ENCODE measurements at regions not wholly inside any gene's neighbourhood (a gene's known extent, or its start where the extent isn't known, plus 50 kb on each side); places are given as distances from the start of the nearest gene placed in this dataset.

DNA sequence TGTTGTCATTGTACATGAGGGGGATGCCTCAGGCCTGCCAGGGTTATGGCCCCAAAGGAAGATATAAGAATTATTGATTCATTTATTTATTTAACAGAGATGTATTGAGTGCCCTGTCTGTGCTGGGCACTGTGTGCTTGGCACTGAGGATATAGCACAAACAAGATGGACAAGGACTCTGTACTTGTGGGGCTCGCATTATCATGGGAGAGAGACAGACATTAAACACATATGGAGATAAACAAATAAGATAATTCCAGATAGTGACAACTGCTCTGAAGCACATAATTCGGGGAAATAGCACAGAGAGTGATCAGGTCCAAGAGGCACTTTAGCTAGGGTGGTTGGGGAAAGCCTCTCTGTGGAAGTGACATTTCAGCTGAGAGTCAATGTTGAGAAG, 119.8 kb upstream of the ARHGAP20 start:
- no peaks in the 10 kb centered on the region for H3K27me3 Mint-ChIP-seq (ENCODE audit: low read depth in 2 of 2)
- H3K36me3 Mint-ChIP-seq, result no peaks in the 10 kb centered on the region
- Histone ChIP-seq H3K9me3 (ENCODE audit: control insufficient read depth, insufficient read depth, low read length) (no peaks in the 10 kb centered on the region), H3K4me1 (ENCODE audit: control insufficient read depth, insufficient read depth, low read length) (no peaks in the 10 kb centered on the region), H3K27me3 (ENCODE audit: control insufficient read depth, insufficient read depth, low read length) (no peaks in the 10 kb centered on the region), H3K27ac (ENCODE audit: low read length) (no peak overlapping the region), H3K4me3 (ENCODE audit: low read length) (no peak overlapping the region), H3K36me3 (ENCODE audit: control insufficient read depth, insufficient read depth, low read length) (no peaks in the 10 kb centered on the region)
- TF ChIP-seq, protein P1, sequence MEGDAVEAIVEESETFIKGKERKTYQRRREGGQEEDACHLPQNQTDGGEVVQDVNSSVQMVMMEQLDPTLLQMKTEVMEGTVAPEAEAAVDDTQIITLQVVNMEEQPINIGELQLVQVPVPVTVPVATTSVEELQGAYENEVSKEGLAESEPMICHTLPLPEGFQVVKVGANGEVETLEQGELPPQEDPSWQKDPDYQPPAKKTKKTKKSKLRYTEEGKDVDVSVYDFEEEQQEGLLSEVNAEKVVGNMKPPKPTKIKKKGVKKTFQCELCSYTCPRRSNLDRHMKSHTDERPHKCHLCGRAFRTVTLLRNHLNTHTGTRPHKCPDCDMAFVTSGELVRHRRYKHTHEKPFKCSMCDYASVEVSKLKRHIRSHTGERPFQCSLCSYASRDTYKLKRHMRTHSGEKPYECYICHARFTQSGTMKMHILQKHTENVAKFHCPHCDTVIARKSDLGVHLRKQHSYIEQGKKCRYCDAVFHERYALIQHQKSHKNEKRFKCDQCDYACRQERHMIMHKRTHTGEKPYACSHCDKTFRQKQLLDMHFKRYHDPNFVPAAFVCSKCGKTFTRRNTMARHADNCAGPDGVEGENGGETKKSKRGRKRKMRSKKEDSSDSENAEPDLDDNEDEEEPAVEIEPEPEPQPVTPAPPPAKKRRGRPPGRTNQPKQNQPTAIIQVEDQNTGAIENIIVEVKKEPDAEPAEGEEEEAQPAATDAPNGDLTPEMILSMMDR (IDR thresholded peaks at IDR 0.05), result no peak
- H3K4me1 Mint-ChIP-seq, result no peaks in the 10 kb centered on the region
- ATAC-seq (no peak), DNase-seq (no peak)
- WGBS (ENCODE audit: insufficient coverage), result 83% methylated on average over 2 of the region's 2 CpGs
- no peak overlapping the region for H3K4me3 Mint-ChIP-seq
- intact Hi-C loops (cut with micrococcal nuclease), result no loop called here
- no peak overlapping the region for H3K27ac Mint-ChIP-seq
- H3K9me3 Mint-ChIP-seq, result peaks cover 0 to 2% of the 10 kb centered on the region in 2 donors

DNA sequence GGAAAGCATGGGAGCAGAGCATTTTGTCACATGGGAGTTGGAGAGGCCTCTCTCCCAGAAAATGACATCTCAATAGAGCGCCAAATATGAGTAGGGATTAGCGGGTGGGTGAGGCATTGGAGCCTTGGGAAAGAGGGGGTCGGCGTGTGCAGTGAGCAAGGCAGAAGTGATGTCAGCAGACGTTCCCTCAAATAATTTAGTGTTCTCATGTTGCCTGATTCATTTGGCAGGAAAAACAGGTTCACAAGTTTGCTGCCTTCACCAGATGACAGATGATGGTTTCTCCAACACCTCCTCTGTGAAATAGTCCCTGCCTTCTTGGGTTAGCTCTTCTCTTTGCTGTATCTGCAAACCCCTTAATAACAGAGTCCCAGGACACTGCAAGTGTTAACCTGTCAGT, 118.5 kb upstream of the ARHGAP20 start:
- Mint-ChIP-seq H3K36me3 (no peaks in the 10 kb centered on the region), H3K27me3 (ENCODE audit: low read depth in 2 of 2) (no peaks in the 10 kb centered on the region), H3K27ac (no peak overlapping the region), H3K9me3 (peaks cover 0 to 4% of the 10 kb centered on the region in 2 donors), H3K4me3 (no peak overlapping the region), H3K4me1 (no peaks in the 10 kb centered on the region)
- DNase-seq, result no peak
- Histone ChIP-seq H3K4me1 (ENCODE audit: control insufficient read depth, insufficient read depth, low read length) (no peaks in the 10 kb centered on the region), H3K27me3 (ENCODE audit: control insufficient read depth, insufficient read depth, low read length) (no peaks in the 10 kb centered on the region), H3K36me3 (ENCODE audit: control insufficient read depth, insufficient read depth, low read length) (no peaks in the 10 kb centered on the region), H3K4me3 (ENCODE audit: low read length) (no peak overlapping the region), H3K27ac (ENCODE audit: low read length) (no peak overlapping the region), H3K9me3 (ENCODE audit: control insufficient read depth, insufficient read depth, low read length) (no peaks in the 10 kb centered on the region)
- ATAC-seq, result no peak
- TF ChIP-seq, protein P1 (IDR thresholded peaks at IDR 0.05), result no peak
- WGBS (ENCODE audit: insufficient coverage), result 95% methylated on average over 5 of the region's 5 CpGs
- intact Hi-C loops (cut with micrococcal nuclease), result no loop called here

DNA sequence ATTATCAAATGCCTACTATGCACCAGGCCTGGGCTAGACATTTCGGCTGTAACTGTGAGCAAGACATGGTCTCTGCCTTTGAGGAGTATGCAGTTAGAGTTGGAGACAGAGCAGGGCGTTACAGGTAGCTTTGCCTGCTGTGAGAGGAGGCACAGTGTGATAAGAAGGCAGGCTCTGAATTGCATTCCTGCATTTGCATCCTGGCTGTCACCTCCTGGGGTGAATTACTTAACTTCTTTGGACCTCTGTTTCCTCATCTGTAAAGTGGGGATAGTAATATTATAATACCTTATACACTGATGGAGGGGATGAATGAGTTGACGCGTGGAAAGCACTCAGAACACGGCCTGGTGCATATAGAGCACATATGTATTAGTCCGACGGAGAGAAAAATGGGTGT, 118.1 kb upstream of the ARHGAP20 start:
- Mint-ChIP-seq H3K4me1 (no peaks in the 10 kb centered on the region), H3K4me3 (no peak overlapping the region), H3K27ac (no peak overlapping the region), H3K27me3 (ENCODE audit: low read depth in 2 of 2) (no peaks in the 10 kb centered on the region), H3K9me3 (peaks cover 0 to 4% of the 10 kb centered on the region in 2 donors), H3K36me3 (no peaks in the 10 kb centered on the region)
- WGBS (ENCODE audit: insufficient coverage), result 86% methylated on average over 7 of the region's 7 CpGs
- no peak overlapping the region for H3K4me3 ChIP-seq (ENCODE audit: low read length)
- no peaks in the 10 kb centered on the region for H3K4me1 ChIP-seq (ENCODE audit: control insufficient read depth, insufficient read depth, low read length)
- H3K27me3 ChIP-seq (ENCODE audit: control insufficient read depth, insufficient read depth, low read length), result no peaks in the 10 kb centered on the region
- TF ChIP-seq, protein P1 (IDR thresholded peaks at IDR 0.05), result no peak
- H3K9me3 ChIP-seq (ENCODE audit: control insufficient read depth, insufficient read depth, low read length), result no peaks in the 10 kb centered on the region
- no peaks in the 10 kb centered on the region for H3K36me3 ChIP-seq (ENCODE audit: control insufficient read depth, insufficient read depth, low read length)
- DNase-seq (no peak), ATAC-seq (no peak)
- H3K27ac ChIP-seq (ENCODE audit: low read length), result no peak overlapping the region
- intact Hi-C loops (cut with micrococcal nuclease), result no loop called here

DNA sequence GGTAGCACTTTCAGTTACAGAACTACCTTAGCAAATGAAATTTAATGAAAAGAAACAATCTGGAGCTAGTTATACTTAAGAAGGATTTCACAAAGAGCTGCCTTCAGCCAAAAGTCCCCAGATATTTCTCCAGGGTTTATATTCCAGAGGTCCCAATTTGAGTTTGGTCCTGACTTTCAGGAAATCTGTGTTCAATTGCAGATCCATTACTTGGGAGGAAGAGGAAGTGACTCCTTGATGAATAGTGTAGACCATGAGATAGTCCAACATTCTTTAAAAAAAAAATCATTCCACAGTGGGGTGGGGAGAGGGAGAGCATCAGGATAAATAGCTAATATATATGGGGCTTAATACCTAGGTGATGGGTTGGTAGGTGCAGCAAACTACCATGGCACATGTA, 117.6 kb upstream of the ARHGAP20 start:
- no peaks in the 10 kb centered on the region for H3K27me3 Mint-ChIP-seq (ENCODE audit: low read depth in 2 of 2)
- Histone ChIP-seq H3K27me3 (ENCODE audit: control insufficient read depth, insufficient read depth, low read length) (no peaks in the 10 kb centered on the region), H3K4me1 (ENCODE audit: control insufficient read depth, insufficient read depth, low read length) (no peaks in the 10 kb centered on the region), H3K27ac (ENCODE audit: low read length) (no peak overlapping the region), H3K4me3 (ENCODE audit: low read length) (no peak overlapping the region), H3K9me3 (ENCODE audit: control insufficient read depth, insufficient read depth, low read length) (no peaks in the 10 kb centered on the region), H3K36me3 (ENCODE audit: control insufficient read depth, insufficient read depth, low read length) (no peaks in the 10 kb centered on the region)
- no peak for DNase-seq
- ATAC-seq, result no peak
- H3K4me1 Mint-ChIP-seq, result no peaks in the 10 kb centered on the region
- TF ChIP-seq, protein P1 (IDR thresholded peaks at IDR 0.05), result no peak
- no peaks in the 10 kb centered on the region for H3K36me3 Mint-ChIP-seq
- H3K9me3 Mint-ChIP-seq, result peaks cover 0 to 4% of the 10 kb centered on the region in 2 donors
- H3K27ac Mint-ChIP-seq, result no peak overlapping the region
- intact Hi-C loops (cut with micrococcal nuclease), result no loop called here
- no peak overlapping the region for H3K4me3 Mint-ChIP-seq
